ENCODE measurements at regions not wholly inside any gene's neighbourhood (a gene's known extent, or its start where the extent isn't known, plus 50 kb on each side); places are given as distances from the start of the nearest gene placed in this dataset.
"Not testable (repeated sequence)": the region's sequence is repeated elsewhere in the genome, so short reads cannot be mapped to it uniquely, and the experiment has no call there.

DNA sequence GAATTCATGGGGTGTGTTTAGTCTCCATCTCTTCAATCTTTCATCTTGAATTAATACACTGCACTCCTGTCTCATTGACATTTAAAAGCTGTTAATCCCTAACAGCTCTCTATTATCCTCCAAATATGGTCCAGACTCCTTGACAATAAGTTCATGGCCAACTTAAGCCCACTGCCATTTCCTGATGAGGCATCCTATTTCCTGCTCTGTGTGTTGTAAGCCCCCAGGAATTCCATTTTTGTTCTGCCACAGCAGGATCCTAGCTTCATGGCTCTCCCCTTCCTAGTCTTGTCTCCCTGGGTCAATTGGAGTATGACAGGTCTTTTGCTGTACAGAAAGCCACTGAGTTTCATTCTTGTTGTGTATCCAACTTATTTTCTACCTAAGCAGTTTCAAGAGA, 218.8 kb downstream of the OTUD1 start:
- Histone ChIP-seq H3K27me3 (no peaks in the 10 kb centered on the region), H3K27ac (no peak overlapping the region), H3K4me3 (no peak overlapping the region), H3K36me3 (no peaks in the 10 kb centered on the region), H3K9me3 (no peaks in the 10 kb centered on the region), H3K4me1 (no peaks in the 10 kb centered on the region)
- no peak for TF ChIP-seq POLR2A (IDR thresholded peaks at IDR 0.05)
- no peak for TF ChIP-seq EP300 (IDR thresholded peaks at IDR 0.05)
- TF ChIP-seq, protein P1, sequence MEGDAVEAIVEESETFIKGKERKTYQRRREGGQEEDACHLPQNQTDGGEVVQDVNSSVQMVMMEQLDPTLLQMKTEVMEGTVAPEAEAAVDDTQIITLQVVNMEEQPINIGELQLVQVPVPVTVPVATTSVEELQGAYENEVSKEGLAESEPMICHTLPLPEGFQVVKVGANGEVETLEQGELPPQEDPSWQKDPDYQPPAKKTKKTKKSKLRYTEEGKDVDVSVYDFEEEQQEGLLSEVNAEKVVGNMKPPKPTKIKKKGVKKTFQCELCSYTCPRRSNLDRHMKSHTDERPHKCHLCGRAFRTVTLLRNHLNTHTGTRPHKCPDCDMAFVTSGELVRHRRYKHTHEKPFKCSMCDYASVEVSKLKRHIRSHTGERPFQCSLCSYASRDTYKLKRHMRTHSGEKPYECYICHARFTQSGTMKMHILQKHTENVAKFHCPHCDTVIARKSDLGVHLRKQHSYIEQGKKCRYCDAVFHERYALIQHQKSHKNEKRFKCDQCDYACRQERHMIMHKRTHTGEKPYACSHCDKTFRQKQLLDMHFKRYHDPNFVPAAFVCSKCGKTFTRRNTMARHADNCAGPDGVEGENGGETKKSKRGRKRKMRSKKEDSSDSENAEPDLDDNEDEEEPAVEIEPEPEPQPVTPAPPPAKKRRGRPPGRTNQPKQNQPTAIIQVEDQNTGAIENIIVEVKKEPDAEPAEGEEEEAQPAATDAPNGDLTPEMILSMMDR (IDR thresholded peaks at IDR 0.05) = no peak
- TF ChIP-seq POLR2AphosphoS5 (IDR thresholded peaks at IDR 0.05) = no peak
- no peak for DNase-seq (ENCODE audit: low spot score in 2 of 2)

DNA sequence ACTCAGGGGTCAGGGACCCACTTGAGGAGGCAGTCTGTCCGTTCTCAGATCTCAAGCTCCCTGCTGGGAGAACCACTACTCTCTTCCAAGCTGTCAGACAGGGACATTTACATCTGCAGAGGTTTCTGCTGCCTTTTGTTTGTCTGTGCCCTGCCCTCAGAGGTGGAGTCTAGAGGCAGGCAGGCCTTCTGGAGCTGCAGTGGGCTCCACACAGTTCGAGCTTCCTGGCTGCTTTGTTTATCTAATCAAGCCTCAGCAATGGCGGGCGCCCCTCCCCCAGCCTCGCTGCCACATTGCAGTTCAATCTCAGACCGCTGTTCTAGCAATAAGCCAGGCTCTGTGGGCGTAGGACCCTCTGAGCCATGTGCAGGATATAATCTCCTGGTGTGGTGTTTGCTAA, 233.0 kb downstream of the OTUD1 start:
- H3K27me3 ChIP-seq; H3K4me1 ChIP-seq; H3K9me3 ChIP-seq; H3K4me3 ChIP-seq; DNase-seq (ENCODE audit: low spot score in 2 of 2); H3K36me3 ChIP-seq; H3K27ac ChIP-seq: not testable (repeated sequence)
- WGBS = 81% methylated on average over 7 of the region's 7 CpGs

DNA sequence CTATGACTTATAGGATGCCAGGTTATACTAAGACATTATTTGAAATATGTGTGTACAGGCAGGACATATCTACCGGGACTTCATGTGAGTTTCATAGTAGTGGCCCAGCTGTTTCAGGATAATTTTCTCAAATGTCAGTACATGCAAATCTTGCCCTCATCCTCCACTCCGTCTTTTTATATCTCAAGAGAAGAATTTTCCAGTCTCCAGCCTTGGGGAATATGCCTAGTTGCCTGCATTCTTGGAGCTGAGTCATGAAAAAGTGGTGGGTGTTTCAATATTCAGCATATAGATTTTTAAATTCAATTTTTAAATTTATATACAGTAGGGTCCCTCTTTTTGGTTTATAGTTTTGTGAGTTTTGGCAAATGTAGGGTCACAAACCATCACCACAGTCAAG, 236.7 kb downstream of the OTUD1 start:
- no peak for DNase-seq (ENCODE audit: low spot score in 2 of 2)
- 69% methylated on average over 2 of the region's 2 CpGs for WGBS
- H3K4me3 ChIP-seq = no peak overlapping the region

DNA sequence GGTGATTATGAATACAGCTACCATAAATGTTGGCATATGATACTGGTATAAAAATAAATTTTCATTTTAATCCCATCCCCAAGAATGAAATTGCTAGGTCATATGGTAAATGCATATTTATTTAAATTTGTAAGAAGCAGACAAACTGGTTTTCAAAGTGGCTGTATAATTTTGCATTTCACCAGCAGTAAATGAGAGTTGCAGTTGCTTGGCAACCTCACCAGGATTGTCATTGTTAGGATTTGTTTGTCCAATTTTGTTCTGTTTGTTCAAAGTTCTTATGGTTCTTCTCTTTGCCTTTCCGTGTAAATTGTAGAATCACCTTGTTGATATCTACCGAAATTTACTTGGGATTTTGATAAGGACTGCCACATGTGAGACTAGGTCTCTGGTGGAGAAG, 237.4 kb downstream of the OTUD1 start:
- H3K4me1 ChIP-seq = peaks cover 6% of the 10 kb centered on the region
- H3K27ac ChIP-seq = no peak overlapping the region
- WGBS = 82% methylated on average over 2 of the region's 2 CpGs
- H3K36me3 ChIP-seq = no peaks in the 10 kb centered on the region
- peaks cover 4% of the 10 kb centered on the region for H3K27me3 ChIP-seq
- TF ChIP-seq POLR2AphosphoS5 (IDR thresholded peaks at IDR 0.05) (no peak), EP300 (IDR thresholded peaks at IDR 0.05) (no peak), POLR2A (IDR thresholded peaks at IDR 0.05) (no peak)
- no peak overlapping the region for H3K4me3 ChIP-seq
- no peak for DNase-seq (ENCODE audit: low spot score in 2 of 2)
- no peaks in the 10 kb centered on the region for H3K9me3 ChIP-seq

More for the DNA sequence above, 236.7 kb downstream of the OTUD1 start:
- H3K27ac ChIP-seq = no peak overlapping the region
- peaks cover 4% of the 10 kb centered on the region for H3K27me3 ChIP-seq
- H3K36me3 ChIP-seq = no peaks in the 10 kb centered on the region
- peaks cover 6% of the 10 kb centered on the region for H3K4me1 ChIP-seq
- TF ChIP-seq POLR2A (IDR thresholded peaks at IDR 0.05) (no peak), POLR2AphosphoS5 (IDR thresholded peaks at IDR 0.05) (no peak), EP300 (IDR thresholded peaks at IDR 0.05) (no peak)
- TF ChIP-seq, protein P1 (IDR thresholded peaks at IDR 0.05) = no peak
- H3K9me3 ChIP-seq = no peaks in the 10 kb centered on the region

DNA sequence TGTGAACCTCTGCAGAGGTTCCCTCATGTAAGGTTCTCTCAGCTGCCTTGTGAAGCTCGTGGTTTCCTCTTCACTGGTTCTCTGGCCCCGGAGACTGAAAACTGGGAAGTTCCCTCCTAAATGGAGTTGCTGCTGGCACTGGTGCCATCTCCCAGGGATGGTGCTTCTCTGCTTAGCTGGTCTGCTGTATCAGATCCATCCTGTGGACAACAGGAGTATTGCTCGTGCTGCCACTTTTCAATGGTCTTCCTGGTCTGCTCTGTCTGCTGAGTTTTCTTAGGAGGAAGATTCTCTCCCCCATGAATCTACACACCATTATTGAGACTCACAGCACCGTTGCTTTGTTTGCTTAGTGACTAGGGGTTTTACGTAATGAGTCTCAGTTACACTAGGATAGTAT, 247.8 kb downstream of the OTUD1 start:
- no peak for DNase-seq (ENCODE audit: low spot score in 2 of 2)
- H3K9me3 ChIP-seq = no peaks in the 10 kb centered on the region
- TF ChIP-seq, protein P1 (IDR thresholded peaks at IDR 0.05) = no peak
- no peak for TF ChIP-seq EP300 (IDR thresholded peaks at IDR 0.05)
- TF ChIP-seq POLR2AphosphoS5 (IDR thresholded peaks at IDR 0.05) = no peak
- TF ChIP-seq POLR2A (IDR thresholded peaks at IDR 0.05) = no peak
- no peaks in the 10 kb centered on the region for H3K36me3 ChIP-seq
- peaks cover 5% of the 10 kb centered on the region for H3K27me3 ChIP-seq
- no peak overlapping the region for H3K4me3 ChIP-seq
- no peak overlapping the region for H3K27ac ChIP-seq
- WGBS = 72% methylated on average over 5 of the region's 5 CpGs
- H3K4me1 ChIP-seq = no peaks in the 10 kb centered on the region

DNA sequence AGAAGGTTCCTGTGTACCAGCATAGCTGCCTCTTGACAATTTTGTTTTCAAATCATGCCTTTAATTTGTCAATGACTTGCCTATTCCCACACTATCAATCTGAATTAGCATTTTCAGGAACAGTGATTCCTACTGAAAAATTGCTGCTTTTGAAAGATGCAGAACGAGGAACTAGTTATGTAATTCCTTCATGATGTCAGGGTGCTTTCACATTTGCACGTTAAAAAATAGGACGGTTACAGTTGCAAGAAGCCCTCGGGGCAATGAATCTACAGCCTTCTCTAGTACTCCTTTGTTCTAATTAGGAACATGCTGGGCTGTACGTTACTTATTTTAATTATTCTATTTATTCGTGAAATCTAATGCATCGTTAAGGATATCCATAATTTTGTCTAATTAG, 253.9 kb downstream of the OTUD1 start:
- 30% methylated on average over 7 of the region's 7 CpGs for WGBS
- Histone ChIP-seq H3K36me3 (no peaks in the 10 kb centered on the region), H3K27ac (no peak overlapping the region), H3K4me3 (no peak overlapping the region), H3K9me3 (no peaks in the 10 kb centered on the region), H3K4me1 (peaks cover 30% of the 10 kb centered on the region), H3K27me3 (peaks cover 58% of the 10 kb centered on the region)
- TF ChIP-seq POLR2A (IDR thresholded peaks at IDR 0.05) (no peak), EP300 (IDR thresholded peaks at IDR 0.05) (no peak), POLR2AphosphoS5 (IDR thresholded peaks at IDR 0.05) (no peak)
- TF ChIP-seq, protein P1 (IDR thresholded peaks at IDR 0.05) = no peak
- DNase-seq (ENCODE audit: low spot score in 2 of 2) = no peak
